Activated CD8-positive, alpha-beta memory T cell treated with anti-CD3 and anti-CD28 coated beads, Interleukin-2, amount 10 ng/mL, durations not matched to agents 7 days and 5 days (primary cell): ENCODE measurements at regions not wholly inside any gene's neighbourhood (a gene's known extent, or its start where the extent isn't known, plus 50 kb on each side); places are given as distances from the start of the nearest gene placed in this dataset.

Source experiments
- ATAC-seq: fragments of 150-1000 bp; cut with Tn5 transposase; one replicate; pipeline ENCODE4 v1.10.0; 2021; ENCODE audit warnings: moderate library complexity
- CTCF ChIA-PET: fragments of 350-600 bp; sonication (Branson Sonifier 250); formaldehyde crosslinking; loops from one replicate; lab custom pipeline; 2021; ENCODE audit warnings: antibody characterized with exemption; lab: Charles Lee
- DNase-seq: peaks from one replicate; pipeline ENCODE4 v3.0.0-alpha.2; 2020
- H3K27ac Mint-ChIP-seq: one replicate; pipeline ENCODE4 v1.8.0; 2021; ENCODE audit warnings: mild to moderate bottlenecking, mixed read lengths
- H3K27me3 Mint-ChIP-seq: one replicate; pipeline ENCODE4 v1.8.0; 2021; ENCODE audit warnings: mixed read lengths
- H3K36me3 Mint-ChIP-seq: one replicate; pipeline ENCODE4 v1.8.0; 2021; ENCODE audit warnings: mild to moderate bottlenecking, mixed read lengths
- H3K4me1 Mint-ChIP-seq: one replicate; pipeline ENCODE4 v1.8.0; 2021; ENCODE audit warnings: mixed read lengths
- H3K4me3 Mint-ChIP-seq: one replicate; pipeline ENCODE4 v1.8.0; 2021; ENCODE audit warnings: mild to moderate bottlenecking, moderate library complexity, mixed read lengths
- H3K9me3 Mint-ChIP-seq: one replicate; pipeline ENCODE4 v1.8.0; 2022; ENCODE audit warnings: low read depth, mixed read lengths

DNA sequence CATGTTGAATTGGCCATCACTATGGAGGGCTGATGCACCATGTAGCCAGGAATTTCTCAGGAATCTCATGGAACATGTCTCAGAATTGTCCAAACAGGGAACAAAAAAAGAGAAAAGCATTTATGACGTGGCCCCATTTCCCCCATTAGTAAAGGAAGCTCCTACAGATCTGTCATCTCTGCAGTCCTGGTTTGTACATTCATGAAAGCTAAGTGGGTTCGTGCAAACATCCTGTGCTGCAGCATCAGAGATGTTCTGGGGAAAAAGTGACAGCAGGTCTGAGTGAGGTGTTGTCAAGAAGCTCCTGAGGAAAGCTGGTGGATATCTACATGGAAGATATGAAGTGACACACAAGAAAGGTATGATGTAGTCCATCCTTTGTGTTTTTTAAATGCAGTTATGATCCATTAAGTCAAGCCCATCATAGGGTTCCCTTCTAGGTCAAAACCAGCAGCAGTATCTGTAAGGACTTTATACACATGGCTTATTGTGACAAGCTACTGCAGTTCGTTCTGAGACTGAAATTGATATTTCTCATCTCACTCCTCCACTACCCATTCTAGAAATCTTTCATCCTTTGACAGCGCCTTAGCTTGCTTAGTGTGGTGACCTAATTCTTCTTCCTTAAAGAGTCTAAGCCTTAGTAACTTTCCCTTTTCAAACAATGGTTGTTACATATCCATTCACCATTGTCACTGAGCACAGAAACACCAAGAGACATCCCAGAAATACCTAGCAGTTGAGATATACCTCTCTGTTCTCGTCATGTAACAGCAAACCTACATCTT, 200.0 kb upstream of the TCF21 start:
- DNase-seq (no peak), ATAC-seq (no peak)
- CTCF ChIA-PET = no interaction called here
- no peaks in the 10 kb centered on the region for H3K36me3 Mint-ChIP-seq
- H3K27ac Mint-ChIP-seq = no peak overlapping the region
- H3K27me3 Mint-ChIP-seq = no peaks in the 10 kb centered on the region
- no peaks in the 10 kb centered on the region for H3K9me3 Mint-ChIP-seq
- no peak overlapping the region for H3K4me3 Mint-ChIP-seq
- no peaks in the 10 kb centered on the region for H3K4me1 Mint-ChIP-seq

GRCh38 chr6:133689863-133690262, 199.1 kb upstream of the TCF21 start:
- DNase-seq (no peak), ATAC-seq (no peak)
- CTCF ChIA-PET = no interaction called here
- Mint-ChIP-seq H3K27ac (no peak overlapping the region), H3K9me3 (no peaks in the 10 kb centered on the region), H3K4me1 (no peaks in the 10 kb centered on the region), H3K27me3 (no peaks in the 10 kb centered on the region), H3K4me3 (no peak overlapping the region), H3K36me3 (no peaks in the 10 kb centered on the region)

- CTCF ChIA-PET = no interaction called here
These were observed 195.3 kb upstream of the TCF21 start for GRCh38 chr6:133693565-133693964.

GRCh38 chr6:133697185-133697584, 191.7 kb upstream of the TCF21 start:
- CTCF ChIA-PET = no interaction called here
- ATAC-seq = no peak
- H3K4me3 Mint-ChIP-seq = no peak overlapping the region

More at GRCh38 chr6:133693565-133693964, 195.3 kb upstream of the TCF21 start:
- Mint-ChIP-seq H3K9me3 (no peaks in the 10 kb centered on the region), H3K4me3 (no peak overlapping the region), H3K27ac (no peak overlapping the region), H3K36me3 (no peaks in the 10 kb centered on the region), H3K27me3 (no peaks in the 10 kb centered on the region), H3K4me1 (no peaks in the 10 kb centered on the region)
- ATAC-seq = no peak
- no peak for DNase-seq

DNA sequence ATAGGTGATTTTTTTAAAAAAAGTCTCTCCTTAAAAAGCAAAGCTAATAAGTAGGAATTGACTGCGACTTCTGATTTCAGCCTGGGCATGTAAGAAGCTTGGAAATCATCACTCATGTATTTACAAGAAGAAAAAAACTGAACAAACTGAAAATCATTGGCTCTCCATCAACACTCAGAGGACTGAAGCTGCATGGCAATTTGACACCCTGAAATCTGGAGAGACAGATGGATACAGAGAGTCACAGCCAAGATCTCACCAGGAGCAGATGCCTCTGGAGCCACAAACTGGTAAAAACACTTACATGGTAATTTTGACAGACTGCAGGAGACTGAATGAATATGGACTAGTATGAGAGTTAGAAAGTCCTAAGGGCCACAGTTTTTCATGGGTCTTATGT, 191.2 kb upstream of the TCF21 start:
- Mint-ChIP-seq H3K4me3 (no peak overlapping the region), H3K4me1 (no peaks in the 10 kb centered on the region), H3K9me3 (no peaks in the 10 kb centered on the region), H3K36me3 (no peaks in the 10 kb centered on the region), H3K27me3 (peaks cover 8% of the 10 kb centered on the region), H3K27ac (no peak overlapping the region)
- ATAC-seq (no peak), DNase-seq (no peak)
- CTCF ChIA-PET = no interaction called here

More at GRCh38 chr6:133697185-133697584, 191.7 kb upstream of the TCF21 start:
- Mint-ChIP-seq H3K36me3 (no peaks in the 10 kb centered on the region), H3K4me1 (no peaks in the 10 kb centered on the region), H3K9me3 (no peaks in the 10 kb centered on the region), H3K27ac (no peak overlapping the region), H3K27me3 (peaks cover 5% of the 10 kb centered on the region)
- DNase-seq = no peak

- DNase-seq (no peak), ATAC-seq (no peak)
- CTCF ChIA-PET = no interaction called here
- no peak overlapping the region for H3K27ac Mint-ChIP-seq
- no peaks in the 10 kb centered on the region for H3K4me1 Mint-ChIP-seq
- no peaks in the 10 kb centered on the region for H3K9me3 Mint-ChIP-seq
- H3K27me3 Mint-ChIP-seq = peaks cover 8% of the 10 kb centered on the region
- H3K4me3 Mint-ChIP-seq = no peak overlapping the region
- no peaks in the 10 kb centered on the region for H3K36me3 Mint-ChIP-seq
These were observed 190.6 kb upstream of the TCF21 start for GRCh38 chr6:133698272-133698671.

DNA sequence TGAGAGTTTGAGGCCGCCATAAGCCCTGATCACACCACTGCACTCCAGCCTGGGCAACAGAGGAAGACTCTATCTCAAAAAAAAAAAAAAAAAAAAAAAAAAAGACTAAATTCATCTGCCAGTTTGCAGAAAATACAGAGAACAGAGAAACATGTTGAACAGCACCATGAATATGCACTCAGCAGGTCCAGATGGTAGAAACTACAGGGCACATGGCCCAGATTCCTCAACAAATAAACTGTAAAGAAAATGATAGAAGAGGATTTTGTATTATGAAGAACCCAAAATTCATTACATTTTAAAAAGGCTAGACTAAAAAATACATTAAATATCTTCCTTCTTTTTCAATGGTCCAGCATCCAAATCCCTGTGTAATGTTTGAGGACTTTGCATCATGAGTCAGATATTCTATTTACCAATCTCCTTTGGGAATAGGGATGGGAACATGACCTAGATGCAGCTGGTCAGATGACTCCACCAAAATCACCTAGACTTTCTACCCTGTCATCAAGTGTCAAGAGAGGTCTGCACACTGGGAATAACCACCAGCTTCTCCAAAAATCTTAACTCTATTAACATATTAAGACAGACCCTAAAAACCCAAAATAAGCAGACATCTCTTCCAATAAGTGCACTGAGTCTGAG, 189.1 kb upstream of the TCF21 start:
- DNase-seq = no peak
- Mint-ChIP-seq H3K9me3 (no peaks in the 10 kb centered on the region), H3K27me3 (peaks cover 10% of the 10 kb centered on the region), H3K27ac (no peak overlapping the region), H3K4me3 (no peak overlapping the region), H3K36me3 (no peaks in the 10 kb centered on the region), H3K4me1 (no peaks in the 10 kb centered on the region)
- CTCF ChIA-PET = no interaction called here
- ATAC-seq = no peak

DNA sequence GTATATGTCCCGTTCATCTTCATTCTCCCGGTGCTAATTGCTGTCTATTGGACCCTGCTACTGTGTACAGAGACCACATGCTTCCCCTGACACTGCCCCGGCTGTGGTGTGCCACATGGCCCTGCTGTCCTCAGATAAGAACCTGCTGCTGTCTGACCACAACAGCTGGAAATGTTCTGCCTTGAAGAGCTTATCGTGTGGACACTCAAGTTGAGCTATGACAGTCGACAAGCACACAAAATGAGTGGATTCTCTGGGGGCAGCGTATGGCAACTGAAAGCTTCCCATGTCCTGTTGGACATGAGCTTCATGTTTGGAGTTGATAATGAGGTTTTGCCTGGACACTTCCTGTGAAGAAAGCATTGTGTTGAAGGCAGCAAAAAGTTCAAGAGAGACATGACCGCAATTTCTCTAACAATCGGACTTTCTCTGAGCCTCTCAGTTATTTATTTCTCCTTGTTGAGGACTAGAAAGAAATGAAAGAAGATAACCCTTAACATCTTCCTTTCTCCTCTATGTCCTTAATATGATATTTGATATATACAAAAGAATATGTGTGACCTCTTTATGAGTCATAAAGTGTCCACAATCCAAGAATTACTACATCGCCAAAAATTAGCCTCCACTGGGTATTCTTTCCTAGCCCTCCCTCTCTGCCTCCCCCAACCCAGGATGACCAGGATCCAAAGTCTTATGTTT, 187.1 kb upstream of the TCF21 start:
- CTCF ChIA-PET = no interaction called here

GRCh38 chr6:133704371-133704770, 184.5 kb upstream of the TCF21 start:
- CTCF ChIA-PET = no interaction called here
- H3K4me3 Mint-ChIP-seq = no peak overlapping the region
- ATAC-seq (no peak), DNase-seq (no peak)
- H3K27ac Mint-ChIP-seq = no peak overlapping the region
- peaks cover 18% of the 10 kb centered on the region for H3K27me3 Mint-ChIP-seq
- no peaks in the 10 kb centered on the region for H3K36me3 Mint-ChIP-seq
- H3K9me3 Mint-ChIP-seq = no peaks in the 10 kb centered on the region
- peaks cover 6% of the 10 kb centered on the region for H3K4me1 Mint-ChIP-seq

More for the DNA sequence above, 187.1 kb upstream of the TCF21 start:
- Mint-ChIP-seq H3K27ac (no peak overlapping the region), H3K27me3 (peaks cover 17% of the 10 kb centered on the region), H3K4me3 (no peak overlapping the region), H3K36me3 (no peaks in the 10 kb centered on the region), H3K4me1 (no peaks in the 10 kb centered on the region), H3K9me3 (no peaks in the 10 kb centered on the region)
- DNase-seq (no peak), ATAC-seq (no peak)

DNA sequence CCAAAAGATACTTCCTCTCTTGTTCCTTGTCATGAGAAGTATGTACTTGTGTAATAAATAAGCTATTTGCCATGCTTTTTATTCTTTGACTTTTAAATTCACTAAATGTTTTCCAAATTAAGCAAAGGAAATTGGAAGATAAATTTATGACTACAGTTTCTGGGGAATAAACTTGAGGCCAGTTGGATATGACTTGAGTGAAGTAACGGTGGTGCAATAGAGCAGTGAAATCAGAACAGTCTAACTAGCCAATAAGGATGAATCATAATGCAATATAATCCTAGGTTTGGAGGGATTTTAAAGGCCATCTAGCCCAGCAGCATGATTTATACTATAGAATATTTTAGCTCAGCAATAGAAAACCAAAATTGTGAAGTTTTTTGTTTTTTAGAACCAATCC, 183.8 kb upstream of the TCF21 start:
- DNase-seq (no peak), ATAC-seq (no peak)
- no peak overlapping the region for H3K27ac Mint-ChIP-seq
- CTCF ChIA-PET = no interaction called here
- no peaks in the 10 kb centered on the region for H3K9me3 Mint-ChIP-seq
- peaks cover 6% of the 10 kb centered on the region for H3K4me1 Mint-ChIP-seq
- H3K4me3 Mint-ChIP-seq = no peak overlapping the region
- peaks cover 18% of the 10 kb centered on the region for H3K27me3 Mint-ChIP-seq
- H3K36me3 Mint-ChIP-seq = no peaks in the 10 kb centered on the region

- Mint-ChIP-seq H3K4me1 (peaks cover 6% of the 10 kb centered on the region), H3K4me3 (no peak overlapping the region), H3K36me3 (no peaks in the 10 kb centered on the region), H3K27me3 (peaks cover 18% of the 10 kb centered on the region), H3K9me3 (no peaks in the 10 kb centered on the region), H3K27ac (no peak overlapping the region)
- CTCF ChIA-PET = no interaction called here
- no peak for ATAC-seq
- no peak for DNase-seq
These were observed 183.2 kb upstream of the TCF21 start for GRCh38 chr6:133705731-133706130.

DNA sequence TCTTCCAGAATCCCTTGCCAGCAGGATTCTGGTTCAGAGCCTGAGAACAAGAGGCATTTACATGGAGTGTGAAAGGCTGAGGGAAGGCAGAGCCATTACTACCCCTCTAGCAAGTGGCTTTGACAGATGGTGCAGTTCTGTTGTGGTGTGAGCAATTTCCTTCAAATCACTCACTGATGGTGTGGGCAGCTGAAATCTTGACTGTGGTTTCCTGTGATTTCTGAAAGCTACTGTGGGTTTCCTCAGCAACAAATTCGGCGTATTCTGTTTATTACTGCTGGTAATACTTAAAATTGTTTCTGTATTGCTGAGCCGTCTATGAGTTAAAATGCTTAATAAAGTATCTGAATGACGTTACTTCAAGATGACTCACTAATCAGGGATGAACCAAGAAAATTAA, 181.5 kb upstream of the TCF21 start:
- ATAC-seq (peak; percentile 57), DNase-seq (peak; percentile 49)
- CTCF ChIA-PET = no interaction called here

GRCh38 chr6:133710826-133711225, 178.1 kb upstream of the TCF21 start:
- DNase-seq (no peak), ATAC-seq (no peak)
- H3K9me3 Mint-ChIP-seq = no peaks in the 10 kb centered on the region
- peaks cover 12% of the 10 kb centered on the region for H3K4me1 Mint-ChIP-seq
- CTCF ChIA-PET = no interaction called here
- peaks cover 6% of the 10 kb centered on the region for H3K27me3 Mint-ChIP-seq
- no peaks in the 10 kb centered on the region for H3K36me3 Mint-ChIP-seq
- H3K4me3 Mint-ChIP-seq = no peak overlapping the region
- no peak overlapping the region for H3K27ac Mint-ChIP-seq

More for the DNA sequence above, 181.5 kb upstream of the TCF21 start:
- no peaks in the 10 kb centered on the region for H3K9me3 Mint-ChIP-seq
- no peak overlapping the region for H3K4me3 Mint-ChIP-seq
- no peaks in the 10 kb centered on the region for H3K36me3 Mint-ChIP-seq
- peaks cover 11% of the 10 kb centered on the region for H3K27me3 Mint-ChIP-seq
- peaks cover 6% of the 10 kb centered on the region for H3K4me1 Mint-ChIP-seq
- no peak overlapping the region for H3K27ac Mint-ChIP-seq

DNA sequence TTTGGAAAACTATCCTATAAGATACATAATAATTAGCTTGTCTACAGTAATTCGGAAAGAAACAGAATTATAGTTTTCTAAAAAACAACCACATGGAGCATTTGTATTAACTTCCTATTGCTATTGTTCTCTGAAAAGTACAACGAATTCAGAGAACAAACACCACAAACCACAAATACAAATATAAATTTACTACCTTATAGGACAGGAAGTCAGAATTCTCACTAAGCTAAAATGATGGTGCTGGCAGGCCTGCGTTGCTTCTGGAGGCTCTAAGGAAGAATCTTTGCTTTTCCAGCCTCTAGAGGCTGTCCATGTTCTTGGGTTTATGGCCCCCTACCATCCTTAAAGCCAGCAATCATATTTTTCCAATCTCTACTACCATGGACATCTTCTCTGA, 173.6 kb upstream of the TCF21 start:
- ATAC-seq (no peak), DNase-seq (no peak)
- no peak overlapping the region for H3K4me3 Mint-ChIP-seq
- H3K36me3 Mint-ChIP-seq = no peaks in the 10 kb centered on the region
- H3K4me1 Mint-ChIP-seq = peaks cover 6% of the 10 kb centered on the region
- no peaks in the 10 kb centered on the region for H3K9me3 Mint-ChIP-seq
- peaks cover 3% of the 10 kb centered on the region for H3K27me3 Mint-ChIP-seq
- no peak overlapping the region for H3K27ac Mint-ChIP-seq
- CTCF ChIA-PET = no interaction called here
